ENCODE measurements at regions not wholly inside any gene's neighbourhood (a gene's known extent, or its start where the extent isn't known, plus 50 kb on each side); places are given as distances from the start of the nearest gene placed in this dataset.

DNA sequence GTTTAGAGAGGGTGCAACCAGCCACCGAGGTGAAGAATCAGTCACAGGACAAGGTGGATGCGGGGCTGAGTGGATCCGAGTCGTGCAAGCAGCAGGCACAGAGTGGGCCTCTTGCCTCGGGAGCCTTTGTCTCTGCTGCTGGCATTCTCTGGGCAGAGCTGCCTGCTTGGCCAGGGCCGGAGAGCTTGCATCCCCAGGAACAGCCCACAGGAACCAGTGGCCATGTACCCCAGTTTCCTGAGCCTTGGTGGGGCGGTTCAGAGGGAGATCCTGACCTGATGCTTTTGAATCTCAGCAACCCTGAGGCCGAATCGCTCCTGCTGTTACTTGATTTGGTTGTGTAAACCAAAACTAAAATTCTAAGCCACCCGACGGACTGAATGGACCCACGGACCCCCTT, 50.1 kb upstream of the EIF5 start:
- TF ChIP-seq, protein P1, sequence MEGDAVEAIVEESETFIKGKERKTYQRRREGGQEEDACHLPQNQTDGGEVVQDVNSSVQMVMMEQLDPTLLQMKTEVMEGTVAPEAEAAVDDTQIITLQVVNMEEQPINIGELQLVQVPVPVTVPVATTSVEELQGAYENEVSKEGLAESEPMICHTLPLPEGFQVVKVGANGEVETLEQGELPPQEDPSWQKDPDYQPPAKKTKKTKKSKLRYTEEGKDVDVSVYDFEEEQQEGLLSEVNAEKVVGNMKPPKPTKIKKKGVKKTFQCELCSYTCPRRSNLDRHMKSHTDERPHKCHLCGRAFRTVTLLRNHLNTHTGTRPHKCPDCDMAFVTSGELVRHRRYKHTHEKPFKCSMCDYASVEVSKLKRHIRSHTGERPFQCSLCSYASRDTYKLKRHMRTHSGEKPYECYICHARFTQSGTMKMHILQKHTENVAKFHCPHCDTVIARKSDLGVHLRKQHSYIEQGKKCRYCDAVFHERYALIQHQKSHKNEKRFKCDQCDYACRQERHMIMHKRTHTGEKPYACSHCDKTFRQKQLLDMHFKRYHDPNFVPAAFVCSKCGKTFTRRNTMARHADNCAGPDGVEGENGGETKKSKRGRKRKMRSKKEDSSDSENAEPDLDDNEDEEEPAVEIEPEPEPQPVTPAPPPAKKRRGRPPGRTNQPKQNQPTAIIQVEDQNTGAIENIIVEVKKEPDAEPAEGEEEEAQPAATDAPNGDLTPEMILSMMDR (IDR thresholded peaks at IDR 0.05): no peak
- no peak for TF ChIP-seq POLR2A (IDR thresholded peaks at IDR 0.05)
